SK-N-MC (cell line): ENCODE measurements at regions not wholly inside any gene's neighbourhood (a gene's known extent, or its start where the extent isn't known, plus 50 kb on each side); places are given as distances from the start of the nearest gene placed in this dataset.

Source experiments
- DNase-seq: peaks from one replicate; pipeline ENCODE4 v3.0.0-alpha.2; 2011; ENCODE audit warnings: low read depth, low spot score
- H3K27ac ChIP-seq: fragments of 200-600 bp; sonication (generic); 2 replicates; pipeline ENCODE4 v1.5.1; 2016; ENCODE audit warnings: mixed run types
- H3K36me3 ChIP-seq: fragments of 200-600 bp; sonication (generic); 2 replicates; pipeline ENCODE4 v1.6.1; 2017; ENCODE audit warnings: antibody characterized with exemption, low read length, mixed read lengths; ENCODE audit not compliant: insufficient read depth
- H3K4me3 ChIP-seq: fragments of 200-600 bp; sonication (generic); 2 replicates; pipeline ENCODE4 v1.5.1; 2016
- H3K9ac ChIP-seq: fragments of 200-600 bp; sonication (generic); 2 replicates; pipeline ENCODE4 v1.8.0; 2017; ENCODE audit warnings: mixed run types, mixed read lengths; ENCODE audit not compliant: insufficient read length
- H3K9me3 ChIP-seq: fragments of 200-600 bp; sonication (generic); 2 replicates; pipeline ENCODE4 v1.6.1; 2017; ENCODE audit warnings: low read depth, mild to moderate bottlenecking, antibody characterized with exemption, low read length, moderate library complexity, mixed read lengths
- EZH2 ChIP-seq: fragments of 200-600 bp; sonication (generic); IDR thresholded peaks from one replicate; pipeline ENCODE4 v1.6.1; 2017; ENCODE audit warnings: antibody characterized with exemption
- FOXP2 ChIP-seq: optimal IDR thresholded peaks from 2 replicates; pipeline ENCODE3; 2011; ENCODE audit warnings: mild to moderate bottlenecking, moderate library complexity; ENCODE audit not compliant: insufficient read depth; ENCODE audit errors: extremely low read length, control extremely low read depth
- POLR2AphosphoS5 ChIP-seq: IDR thresholded peaks from 2 replicates; pipeline ENCODE4 v1.6.1; 2012; ENCODE audit warnings: mild to moderate bottlenecking, low read depth, low read length, borderline replicate concordance

GRCh38 chr3:26049951-26050350 is 260.1 kb downstream of the OXSM start:
- Histone ChIP-seq H3K9ac (no peak overlapping the region), H3K36me3 (no peaks in the 10 kb centered on the region), H3K27ac (no peak overlapping the region), H3K9me3 (no peaks in the 10 kb centered on the region), H3K4me3 (no peak overlapping the region)
- no peak for TF ChIP-seq FOXP2
- TF ChIP-seq EZH2: no peak
- no peak for TF ChIP-seq POLR2AphosphoS5
- no peak for DNase-seq

DNA sequence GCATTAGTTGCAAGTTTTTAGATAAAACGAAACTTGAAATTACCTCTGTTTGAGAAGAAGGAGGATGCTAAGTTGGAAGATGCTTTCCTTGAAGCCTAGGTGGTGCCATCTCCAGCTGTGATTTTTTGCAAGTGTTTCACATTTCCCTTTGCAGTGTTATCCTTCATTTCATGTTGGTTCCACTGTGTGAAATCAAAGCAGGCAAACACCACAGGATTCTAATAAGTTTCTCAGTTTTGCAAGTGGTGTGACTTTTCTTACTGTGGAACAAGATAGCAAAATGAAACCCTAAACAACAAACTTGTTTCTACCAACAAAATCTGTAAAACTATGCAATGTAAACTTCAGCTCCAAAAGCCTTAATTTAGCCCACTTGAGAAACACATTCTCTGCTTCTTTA is 260.9 kb downstream of the OXSM start:
- no peak for DNase-seq
- no peak for TF ChIP-seq FOXP2
- TF ChIP-seq POLR2AphosphoS5: no peak
- no peak for TF ChIP-seq EZH2
- no peaks in the 10 kb centered on the region for H3K9me3 ChIP-seq

DNA sequence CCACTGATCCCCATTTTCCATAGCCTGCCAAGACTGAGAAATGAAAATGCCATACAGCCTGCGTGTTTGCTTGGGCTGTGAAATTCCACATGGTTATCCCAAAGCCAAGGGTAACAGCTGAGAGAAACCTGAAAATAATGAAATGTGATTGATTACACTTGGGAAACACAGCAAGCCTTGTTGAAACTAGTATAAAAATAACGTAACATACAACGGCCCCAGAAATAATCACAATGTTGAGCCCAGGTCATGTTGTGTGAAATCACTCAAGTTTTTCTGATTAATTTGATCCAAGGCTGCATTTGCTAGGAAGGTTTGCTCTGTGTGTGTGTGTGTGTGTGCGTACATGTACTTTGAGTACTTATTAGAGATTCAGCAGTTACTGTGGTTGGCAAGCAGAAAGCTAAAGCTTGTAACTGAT is 269.0 kb downstream of the OXSM start:
- DNase-seq: no peak
- Histone ChIP-seq H3K27ac (no peak overlapping the region), H3K36me3 (no peaks in the 10 kb centered on the region), H3K9me3 (no peaks in the 10 kb centered on the region), H3K9ac (no peak overlapping the region), H3K4me3 (no peak overlapping the region)
- TF ChIP-seq FOXP2: no peak
- TF ChIP-seq EZH2: no peak
- no peak for TF ChIP-seq POLR2AphosphoS5

More for the DNA sequence above, 260.9 kb downstream of the OXSM start:
- H3K9ac ChIP-seq: no peak overlapping the region
- H3K36me3 ChIP-seq: no peaks in the 10 kb centered on the region
- H3K4me3 ChIP-seq: no peak overlapping the region
- no peak overlapping the region for H3K27ac ChIP-seq

- H3K4me3 ChIP-seq: no peak overlapping the region
- no peak for TF ChIP-seq FOXP2
- TF ChIP-seq POLR2AphosphoS5: no peak
- TF ChIP-seq EZH2: no peak
- DNase-seq: no peak
Measured at GRCh38 chr3:26061947-26062346, 272.1 kb downstream of the OXSM start.

DNA sequence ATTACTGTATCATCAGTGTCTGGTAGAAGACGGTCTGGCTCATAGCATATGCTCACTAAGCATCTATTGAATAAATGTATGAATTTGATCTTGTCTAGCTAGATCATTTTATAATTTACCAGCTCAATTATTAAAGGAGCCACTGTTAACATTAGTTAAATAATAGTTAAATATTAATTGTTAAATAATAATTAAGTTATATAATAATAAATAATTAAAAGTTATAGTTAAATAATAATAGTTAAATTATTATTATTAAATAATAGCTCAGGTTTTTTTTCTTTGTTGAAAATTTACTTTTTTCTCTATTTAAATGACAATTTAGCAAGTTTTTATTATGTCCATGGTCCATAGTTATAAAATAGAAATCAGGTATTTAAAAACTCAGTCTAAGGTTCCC is 274.4 kb downstream of the OXSM start:
- Histone ChIP-seq H3K9ac (no peak overlapping the region), H3K4me3 (no peak overlapping the region), H3K27ac (no peak overlapping the region), H3K9me3 (no peaks in the 10 kb centered on the region), H3K36me3 (no peaks in the 10 kb centered on the region)
- no peak for DNase-seq
- no peak for TF ChIP-seq FOXP2
- no peak for TF ChIP-seq POLR2AphosphoS5
- no peak for TF ChIP-seq EZH2

More at GRCh38 chr3:26061947-26062346, 272.1 kb downstream of the OXSM start:
- Histone ChIP-seq H3K9ac (no peak overlapping the region), H3K36me3 (no peaks in the 10 kb centered on the region), H3K9me3 (no peaks in the 10 kb centered on the region), H3K27ac (no peak overlapping the region)

DNA sequence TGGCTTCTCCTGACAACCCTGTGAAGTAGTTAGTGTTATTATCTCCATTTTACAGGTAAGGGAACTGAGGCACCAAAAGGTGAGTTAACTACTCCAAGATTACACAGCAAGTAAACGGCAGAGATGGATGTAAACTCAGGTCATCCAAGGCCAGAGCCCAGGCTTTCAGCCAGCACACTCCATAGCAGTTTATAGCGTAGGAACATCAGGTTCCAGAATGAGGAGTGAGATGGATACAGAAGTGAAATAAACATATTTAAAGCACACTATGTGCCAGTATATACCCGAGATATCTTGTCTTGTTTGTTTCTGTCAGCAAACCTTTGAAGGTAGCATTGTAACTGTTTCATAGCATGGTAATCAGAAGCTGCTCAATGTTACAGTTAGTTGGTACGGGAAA is 279.0 kb downstream of the OXSM start:
- no peaks in the 10 kb centered on the region for H3K36me3 ChIP-seq
- no peaks in the 10 kb centered on the region for H3K9me3 ChIP-seq
- H3K9ac ChIP-seq: no peak overlapping the region
- DNase-seq: no peak
- no peak for TF ChIP-seq POLR2AphosphoS5
- TF ChIP-seq FOXP2: no peak
- TF ChIP-seq EZH2: no peak
- no peak overlapping the region for H3K4me3 ChIP-seq
- no peak overlapping the region for H3K27ac ChIP-seq

DNA sequence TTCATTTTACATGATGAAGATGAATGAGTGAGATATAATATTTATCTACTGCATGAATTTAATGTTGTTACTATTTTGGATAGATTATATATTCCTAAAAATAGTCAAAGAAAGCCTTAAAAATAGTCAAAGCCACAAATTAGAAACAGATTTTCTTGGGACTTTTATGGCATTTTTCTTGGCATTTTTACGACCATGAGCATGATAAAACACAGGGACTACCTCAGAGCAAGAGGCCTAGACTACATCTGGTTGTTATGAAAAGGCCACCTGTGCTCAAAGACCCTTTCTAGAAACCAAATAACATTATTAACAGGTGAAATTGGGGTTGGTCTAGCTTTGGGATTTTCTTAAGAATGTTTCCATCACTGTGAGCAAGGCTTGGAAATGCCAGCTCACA is 281.0 kb downstream of the OXSM start:
- no peaks in the 10 kb centered on the region for H3K36me3 ChIP-seq

DNA sequence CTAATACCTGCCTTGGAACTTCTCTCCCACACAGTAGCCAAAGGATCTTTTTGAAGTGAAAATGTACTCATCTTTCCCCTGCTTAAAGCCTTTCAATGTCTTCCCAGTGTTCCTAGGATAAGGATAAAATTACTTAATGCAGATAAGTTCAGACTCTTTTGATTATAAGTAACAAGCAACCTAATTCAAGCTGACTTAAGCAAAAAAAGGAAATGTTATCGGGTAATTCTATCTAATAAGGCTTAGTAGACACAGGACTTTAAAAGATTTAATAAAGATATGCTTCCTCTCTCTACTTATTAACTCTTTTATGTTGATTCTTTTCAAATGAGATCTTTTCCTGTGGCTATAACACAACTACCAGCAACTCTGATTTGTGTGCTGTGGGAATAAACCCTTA is 284.2 kb downstream of the OXSM start:
- H3K9me3 ChIP-seq: no peaks in the 10 kb centered on the region
- TF ChIP-seq EZH2 (no peak), POLR2AphosphoS5 (no peak), FOXP2 (no peak)
- H3K27ac ChIP-seq: no peak overlapping the region
- H3K4me3 ChIP-seq: no peak overlapping the region
- no peaks in the 10 kb centered on the region for H3K36me3 ChIP-seq
- DNase-seq: no peak
- H3K9ac ChIP-seq: no peak overlapping the region

More for the DNA sequence above, 281.0 kb downstream of the OXSM start:
- no peaks in the 10 kb centered on the region for H3K9me3 ChIP-seq
- no peak for DNase-seq
- H3K27ac ChIP-seq: no peak overlapping the region
- TF ChIP-seq POLR2AphosphoS5: no peak
- no peak for TF ChIP-seq FOXP2
- TF ChIP-seq EZH2: no peak
- H3K4me3 ChIP-seq: no peak overlapping the region
- H3K9ac ChIP-seq: no peak overlapping the region

- H3K27ac ChIP-seq: no peak overlapping the region
- H3K9ac ChIP-seq: no peak overlapping the region
- TF ChIP-seq FOXP2: no peak
- no peak for TF ChIP-seq POLR2AphosphoS5
- no peak for TF ChIP-seq EZH2
- H3K36me3 ChIP-seq: no peaks in the 10 kb centered on the region
- no peak for DNase-seq
- H3K4me3 ChIP-seq: no peak overlapping the region
- no peaks in the 10 kb centered on the region for H3K9me3 ChIP-seq
Measured at GRCh38 chr3:26078539-26078938, 288.6 kb downstream of the OXSM start.

- no peaks in the 10 kb centered on the region for H3K36me3 ChIP-seq
- no peak for DNase-seq
- no peak overlapping the region for H3K4me3 ChIP-seq
- H3K9me3 ChIP-seq: no peaks in the 10 kb centered on the region
- TF ChIP-seq FOXP2 (no peak), EZH2 (no peak), POLR2AphosphoS5 (no peak)
- no peak overlapping the region for H3K9ac ChIP-seq
- no peak overlapping the region for H3K27ac ChIP-seq
Measured at GRCh38 chr3:26081166-26081565, 291.3 kb downstream of the OXSM start.

DNA sequence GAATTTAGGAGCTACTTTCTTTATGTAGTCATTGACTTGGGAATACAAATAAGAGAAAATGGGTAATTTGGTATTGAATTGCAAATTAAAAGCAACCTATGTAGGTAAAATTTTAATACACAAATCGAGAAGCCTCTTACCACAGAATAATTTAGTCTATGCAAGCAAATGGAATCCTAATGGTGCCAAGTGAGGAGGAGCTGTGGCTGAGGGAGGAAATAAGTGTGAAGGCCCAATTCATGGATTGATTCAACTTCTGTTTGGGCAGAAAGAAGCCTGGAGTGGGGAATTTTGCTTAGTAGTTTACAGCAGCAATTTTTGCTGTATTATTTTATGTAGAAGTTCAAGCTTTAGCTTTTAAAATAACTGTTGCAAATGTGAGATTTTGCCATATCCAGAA is 291.9 kb downstream of the OXSM start:
- no peak for TF ChIP-seq FOXP2
- H3K4me3 ChIP-seq: no peak overlapping the region
- H3K27ac ChIP-seq: no peak overlapping the region
- no peak for DNase-seq
- no peaks in the 10 kb centered on the region for H3K36me3 ChIP-seq
- no peak overlapping the region for H3K9ac ChIP-seq
- H3K9me3 ChIP-seq: no peaks in the 10 kb centered on the region
